SK-N-MC (cell line): ENCODE measurements at regions not wholly inside any gene's neighbourhood (a gene's known extent, or its start where the extent isn't known, plus 50 kb on each side); places are given as distances from the start of the nearest gene placed in this dataset.

ENCODE experiments used
- EZH2 ChIP-seq: fragments of 200-600 bp; sonication (generic); IDR thresholded peaks from one replicate; pipeline ENCODE4 v1.6.1; 2017; ENCODE audit warnings: antibody characterized with exemption
- POLR2AphosphoS5 ChIP-seq: IDR thresholded peaks from 2 replicates; pipeline ENCODE4 v1.6.1; 2012; ENCODE audit warnings: mild to moderate bottlenecking, low read depth, low read length, borderline replicate concordance

GRCh38 chr6:14510038-14510437, 392.5 kb downstream of the CD83 start:
- TF ChIP-seq POLR2AphosphoS5, result no peak
- TF ChIP-seq EZH2, result no peak
